ENCODE measurements at regions not wholly inside any gene's neighbourhood (a gene's known extent, or its start where the extent isn't known, plus 50 kb on each side); places are given as distances from the start of the nearest gene placed in this dataset.

DNA sequence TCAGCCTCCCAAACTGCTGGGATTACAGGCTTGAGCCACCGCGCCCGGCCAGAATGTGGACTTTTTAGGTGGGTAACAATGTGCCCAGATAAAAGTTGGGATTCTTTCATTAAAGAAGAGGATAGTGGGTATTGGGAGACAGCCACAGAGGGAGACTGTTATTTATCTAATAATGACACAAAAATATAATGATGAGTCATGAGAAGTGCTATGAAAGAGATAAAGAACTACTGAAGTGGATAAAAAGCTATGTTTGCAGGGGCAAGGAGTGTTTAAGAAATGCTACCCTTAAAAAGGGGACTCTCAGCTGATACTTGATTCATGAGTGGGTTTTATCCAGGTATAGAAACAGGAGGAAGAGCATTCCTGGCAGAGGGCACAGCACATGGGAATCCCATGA is 143.6 kb upstream of the ERCC6L2 start:
- no peak overlapping the region for H3K27ac ChIP-seq (replicated peaks)
- TF ChIP-seq SPI1 (IDR thresholded peaks at IDR 0.05; ENCODE audit: borderline replicate concordance, low read depth) (no peak), POLR2AphosphoS5 (IDR thresholded peaks at IDR 0.05; ENCODE audit: low read depth) (no peak), GABPA (IDR thresholded peaks at IDR 0.05; ENCODE audit: low read depth) (no peak), CTCF (IDR thresholded peaks at IDR 0.05; ENCODE audit: insufficient read depth, low read length) (no peak)
- no peak for DNase-seq (ENCODE audit: low read depth in 1 of 2, low spot score in 1 of 2)
- H3K27me3 ChIP-seq (ENCODE audit: insufficient read depth, poor library complexity, severe bottlenecking): no peaks in the 10 kb centered on the region
- no peak overlapping the region for H3K4me3 ChIP-seq (replicated peaks; ENCODE audit: insufficient read depth, low read length)

GRCh38 chr9:95729669-95730368 is 145.7 kb upstream of the ERCC6L2 start:
- H3K27me3 ChIP-seq (ENCODE audit: insufficient read depth, poor library complexity, severe bottlenecking): no peaks in the 10 kb centered on the region
- DNase-seq (ENCODE audit: low read depth in 1 of 2, low spot score in 1 of 2): no peak
- TF ChIP-seq SPI1 (IDR thresholded peaks at IDR 0.05; ENCODE audit: borderline replicate concordance, low read depth) (no peak), CTCF (IDR thresholded peaks at IDR 0.05; ENCODE audit: insufficient read depth, low read length) (no peak), GABPA (IDR thresholded peaks at IDR 0.05; ENCODE audit: low read depth) (no peak), POLR2AphosphoS5 (IDR thresholded peaks at IDR 0.05; ENCODE audit: low read depth) (no peak)
- TF ChIP-seq, protein P1, sequence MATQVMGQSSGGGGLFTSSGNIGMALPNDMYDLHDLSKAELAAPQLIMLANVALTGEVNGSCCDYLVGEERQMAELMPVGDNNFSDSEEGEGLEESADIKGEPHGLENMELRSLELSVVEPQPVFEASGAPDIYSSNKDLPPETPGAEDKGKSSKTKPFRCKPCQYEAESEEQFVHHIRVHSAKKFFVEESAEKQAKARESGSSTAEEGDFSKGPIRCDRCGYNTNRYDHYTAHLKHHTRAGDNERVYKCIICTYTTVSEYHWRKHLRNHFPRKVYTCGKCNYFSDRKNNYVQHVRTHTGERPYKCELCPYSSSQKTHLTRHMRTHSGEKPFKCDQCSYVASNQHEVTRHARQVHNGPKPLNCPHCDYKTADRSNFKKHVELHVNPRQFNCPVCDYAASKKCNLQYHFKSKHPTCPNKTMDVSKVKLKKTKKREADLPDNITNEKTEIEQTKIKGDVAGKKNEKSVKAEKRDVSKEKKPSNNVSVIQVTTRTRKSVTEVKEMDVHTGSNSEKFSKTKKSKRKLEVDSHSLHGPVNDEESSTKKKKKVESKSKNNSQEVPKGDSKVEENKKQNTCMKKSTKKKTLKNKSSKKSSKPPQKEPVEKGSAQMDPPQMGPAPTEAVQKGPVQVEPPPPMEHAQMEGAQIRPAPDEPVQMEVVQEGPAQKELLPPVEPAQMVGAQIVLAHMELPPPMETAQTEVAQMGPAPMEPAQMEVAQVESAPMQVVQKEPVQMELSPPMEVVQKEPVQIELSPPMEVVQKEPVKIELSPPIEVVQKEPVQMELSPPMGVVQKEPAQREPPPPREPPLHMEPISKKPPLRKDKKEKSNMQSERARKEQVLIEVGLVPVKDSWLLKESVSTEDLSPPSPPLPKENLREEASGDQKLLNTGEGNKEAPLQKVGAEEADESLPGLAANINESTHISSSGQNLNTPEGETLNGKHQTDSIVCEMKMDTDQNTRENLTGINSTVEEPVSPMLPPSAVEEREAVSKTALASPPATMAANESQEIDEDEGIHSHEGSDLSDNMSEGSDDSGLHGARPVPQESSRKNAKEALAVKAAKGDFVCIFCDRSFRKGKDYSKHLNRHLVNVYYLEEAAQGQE (IDR thresholded peaks at IDR 0.05; ENCODE audit: insufficient replicate concordance, low read depth): no peak
- H3K27ac ChIP-seq (replicated peaks): no peak overlapping the region
- no peak overlapping the region for H3K4me3 ChIP-seq (replicated peaks; ENCODE audit: insufficient read depth, low read length)

DNA sequence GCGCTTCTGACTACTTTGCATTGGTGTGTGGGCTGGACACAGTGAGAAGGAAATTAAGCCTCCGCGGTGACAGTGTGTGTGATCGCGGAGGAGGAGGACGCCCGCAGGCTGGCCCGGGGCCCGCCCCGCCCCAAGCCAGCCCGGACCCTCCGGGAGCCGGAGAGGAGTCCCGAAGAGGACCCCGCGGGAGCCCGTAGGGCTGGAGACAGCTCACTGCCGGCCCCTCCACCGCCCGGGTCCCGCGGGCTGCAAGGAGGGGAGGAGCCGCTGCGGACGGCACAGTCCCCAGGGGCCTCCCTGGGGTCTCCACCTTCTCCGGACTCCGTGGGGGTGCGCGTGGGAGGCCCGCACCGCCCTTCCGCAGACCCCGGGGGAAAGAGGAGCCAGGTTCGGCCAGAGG is 146.4 kb upstream of the ERCC6L2 start:
- no peak overlapping the region for H3K4me3 ChIP-seq (replicated peaks; ENCODE audit: insufficient read depth, low read length)
- no peak for DNase-seq (ENCODE audit: low read depth in 1 of 2, low spot score in 1 of 2)
- no peaks in the 10 kb centered on the region for H3K27me3 ChIP-seq (ENCODE audit: insufficient read depth, poor library complexity, severe bottlenecking)
- TF ChIP-seq CTCF (IDR thresholded peaks at IDR 0.05; ENCODE audit: insufficient read depth, low read length) (no peak), GABPA (IDR thresholded peaks at IDR 0.05; ENCODE audit: low read depth) (no peak), SPI1 (IDR thresholded peaks at IDR 0.05; ENCODE audit: borderline replicate concordance, low read depth) (no peak), POLR2AphosphoS5 (IDR thresholded peaks at IDR 0.05; ENCODE audit: low read depth) (no peak)
- TF ChIP-seq, protein P1 (IDR thresholded peaks at IDR 0.05; ENCODE audit: insufficient replicate concordance, low read depth): no peak
- H3K27ac ChIP-seq (replicated peaks): no peak overlapping the region

Data from HL-60 (cell line).